CD4-positive, alpha-beta T cell treated with Interferon gamma for 1 hour (primary cell): ENCODE measurements at regions not wholly inside any gene's neighbourhood (a gene's known extent, or its start where the extent isn't known, plus 50 kb on each side); places are given as distances from the start of the nearest gene placed in this dataset.
"Not testable (repeated sequence)": the region's sequence is repeated elsewhere in the genome, so short reads cannot be mapped to it uniquely, and the experiment has no call there.

Experiments
- DNase-seq: peaks from one replicate; pipeline ENCODE4 v3.0.0-alpha.2; 2020

DNA sequence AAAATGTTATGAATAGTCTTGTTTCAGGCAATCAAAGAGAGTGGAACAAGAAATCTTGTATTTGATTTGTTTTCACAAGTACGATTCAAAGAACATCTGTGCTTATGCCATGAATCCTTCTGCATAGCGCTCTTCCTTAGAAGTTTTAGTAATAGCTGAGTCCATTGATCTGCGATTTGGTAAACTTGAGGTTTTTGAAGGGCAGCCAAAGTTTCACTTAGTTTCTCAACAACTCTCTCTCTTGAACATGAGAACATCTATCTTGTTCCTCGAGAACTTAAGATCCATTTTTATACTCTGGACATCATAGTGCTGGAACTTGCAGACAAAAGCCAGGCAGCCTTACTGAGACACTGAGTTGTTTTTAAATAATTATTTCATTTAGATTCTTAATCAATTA is 96.2 kb upstream of the USP15 start:
- DNase-seq, result no peak

DNA sequence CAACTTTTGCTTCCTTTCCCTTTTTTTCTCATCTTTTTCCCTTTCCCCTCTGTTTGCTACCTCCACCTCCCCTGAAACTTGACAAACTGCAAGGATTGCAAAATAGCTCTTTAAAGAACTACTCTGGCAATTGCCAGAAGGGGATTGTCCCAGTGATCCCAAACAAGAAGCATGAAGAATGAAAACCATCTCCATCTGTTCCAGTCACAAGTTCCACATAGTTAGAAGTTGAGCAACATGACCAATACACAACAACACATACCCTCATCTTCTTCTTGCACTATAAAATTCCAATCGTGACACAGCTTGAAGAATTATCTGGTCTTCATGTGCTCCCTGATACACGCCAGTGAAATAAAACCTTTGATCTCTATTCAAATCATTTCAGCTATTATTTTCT is 93.7 kb upstream of the USP15 start:
- DNase-seq, result no peak

DNA sequence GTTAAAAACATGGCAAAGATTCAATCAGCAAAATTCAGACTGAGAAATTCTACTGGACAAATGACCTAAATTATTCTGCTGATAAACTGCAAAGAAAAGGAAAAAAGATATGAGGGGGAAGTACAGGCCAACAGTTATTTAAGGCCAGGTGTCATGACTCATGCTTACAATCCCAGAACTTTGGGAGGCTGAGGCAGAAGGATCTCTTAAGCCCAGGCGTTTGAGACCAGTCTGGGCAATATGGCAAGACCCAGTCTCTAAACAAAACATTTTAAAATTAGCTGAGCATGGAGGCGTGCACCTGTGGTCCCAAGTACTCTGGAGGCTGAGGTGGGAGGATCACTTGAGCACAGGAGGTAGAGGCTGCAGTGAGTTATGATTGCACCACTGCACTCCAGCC is 91.8 kb upstream of the USP15 start:
- DNase-seq, result no peak

DNA sequence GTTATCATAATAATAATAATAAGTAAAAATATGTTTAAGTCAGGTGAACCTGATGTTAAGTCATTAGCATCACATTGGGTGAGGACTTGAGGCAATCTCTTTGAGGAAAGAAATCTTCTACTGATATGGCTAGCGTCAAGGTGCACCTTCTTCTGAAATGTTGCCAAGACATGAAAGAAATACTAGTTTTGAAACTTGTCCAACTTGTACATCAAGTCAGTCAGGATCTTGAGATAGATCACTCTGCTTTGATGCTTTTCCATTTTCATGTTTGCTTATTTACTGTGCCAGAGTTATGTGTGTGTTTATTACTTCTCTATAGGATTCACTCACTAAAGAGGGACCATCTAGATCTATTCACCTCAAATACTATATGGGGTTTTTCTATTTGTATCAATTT is 90.0 kb upstream of the USP15 start:
- DNase-seq, result no peak

DNA sequence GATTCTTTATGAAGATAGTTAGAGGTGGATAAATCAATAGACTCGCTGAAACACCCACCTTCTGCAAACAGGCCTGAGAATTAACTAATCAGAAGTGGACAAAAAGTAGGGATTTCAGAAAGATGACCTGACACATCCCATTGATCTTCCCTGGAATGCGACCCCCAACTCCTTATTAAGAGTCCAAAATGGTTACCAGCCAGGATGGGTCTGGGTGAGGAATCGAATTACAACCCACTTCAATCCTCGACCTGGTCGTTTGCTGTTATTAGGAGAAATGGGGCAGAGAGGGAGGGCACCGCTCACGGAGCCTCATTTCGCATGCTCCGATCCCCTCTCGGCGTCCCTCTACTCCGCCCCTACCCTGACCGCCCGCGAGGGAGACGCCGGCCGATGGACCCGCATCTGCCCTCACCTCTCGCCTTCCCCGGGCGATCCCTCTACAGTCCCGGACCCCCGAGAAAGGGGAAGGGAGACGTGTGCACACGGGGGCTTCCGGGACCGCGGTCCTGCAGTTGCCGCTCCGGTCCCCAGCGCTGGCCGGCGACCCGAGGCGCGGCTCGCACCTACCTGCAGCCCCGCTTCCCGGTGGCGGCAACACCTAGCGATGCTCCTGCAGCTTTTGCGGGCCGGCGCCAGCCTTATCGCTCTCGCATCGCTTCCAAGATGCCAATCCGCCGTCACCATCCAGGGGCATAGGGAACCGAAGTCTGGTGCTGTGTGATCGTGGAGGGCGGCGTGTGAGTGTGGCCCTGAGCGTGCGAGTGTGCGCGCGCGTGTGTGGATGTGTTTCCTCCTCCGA is 69.3 kb upstream of the USP15 start:
- DNase-seq, result no peak

DNA sequence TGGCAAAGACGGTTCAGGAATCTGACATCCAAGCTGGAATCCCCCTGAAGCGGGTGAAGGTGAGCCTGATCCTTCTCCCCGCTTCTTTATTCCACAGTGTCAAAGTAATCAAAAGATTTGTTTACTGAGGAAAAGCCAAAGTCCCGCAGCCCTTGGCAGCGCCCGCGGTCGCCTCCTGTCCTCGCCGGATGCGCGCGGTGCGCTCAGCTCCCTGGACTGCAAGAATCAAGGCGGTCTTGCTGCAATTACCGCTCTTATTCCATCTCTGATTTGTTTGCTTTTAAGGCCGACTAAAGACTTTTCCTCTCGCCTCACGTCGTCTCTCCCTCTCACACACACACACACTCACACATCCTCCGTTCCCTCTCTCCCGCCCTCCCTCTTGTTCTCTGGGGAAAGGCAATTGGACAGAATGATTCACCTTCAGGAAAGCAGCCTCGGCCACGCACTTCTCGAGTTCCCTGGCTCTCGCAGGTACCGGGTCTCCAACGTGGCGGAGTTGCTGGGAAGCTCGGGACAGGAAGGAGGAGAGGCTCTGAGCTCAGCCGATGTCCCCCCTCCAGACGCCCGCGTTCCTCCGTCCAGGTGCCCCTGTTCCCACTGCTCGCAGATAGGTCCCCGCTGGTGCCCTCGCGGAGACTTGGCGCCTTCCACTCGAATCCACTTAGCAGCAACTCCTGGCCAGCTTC is 68.6 kb upstream of the USP15 start:
- no peak for DNase-seq

DNA sequence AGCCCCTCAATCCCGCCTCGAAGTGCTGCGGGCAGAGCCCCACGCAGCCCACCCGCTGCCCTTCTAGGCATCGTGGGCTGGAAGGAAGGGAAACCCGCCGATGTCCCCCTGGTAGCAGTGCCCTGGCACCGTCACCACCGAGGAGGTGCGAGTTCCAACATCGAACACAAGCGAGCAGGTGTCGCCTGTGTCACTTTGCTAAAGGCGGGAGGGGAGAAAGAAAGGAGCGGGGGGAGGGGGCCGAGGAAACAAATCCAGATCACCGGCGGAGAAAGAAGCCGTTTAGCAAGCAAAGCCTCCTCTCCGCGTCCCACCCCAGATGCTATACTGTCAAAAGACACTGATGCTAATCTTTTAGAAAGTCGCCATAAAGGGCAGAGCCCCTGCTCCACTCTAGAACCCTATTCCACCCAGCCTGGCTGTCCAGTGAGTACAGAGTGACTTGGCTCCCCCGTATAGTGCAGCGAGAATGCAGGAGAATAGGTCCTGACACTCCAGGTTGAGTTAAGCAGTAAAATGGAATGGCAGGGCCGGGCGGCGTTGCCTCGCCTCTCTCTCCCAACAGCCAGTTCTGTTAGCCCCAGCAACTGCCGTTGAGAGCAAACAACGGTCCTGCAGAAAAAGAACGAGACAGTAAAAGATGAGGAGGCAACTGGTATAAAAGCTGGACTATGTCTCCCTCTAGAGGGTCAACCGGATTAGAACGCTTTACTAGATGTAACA is 67.9 kb upstream of the USP15 start:
- peak; percentile 33 for DNase-seq

DNA sequence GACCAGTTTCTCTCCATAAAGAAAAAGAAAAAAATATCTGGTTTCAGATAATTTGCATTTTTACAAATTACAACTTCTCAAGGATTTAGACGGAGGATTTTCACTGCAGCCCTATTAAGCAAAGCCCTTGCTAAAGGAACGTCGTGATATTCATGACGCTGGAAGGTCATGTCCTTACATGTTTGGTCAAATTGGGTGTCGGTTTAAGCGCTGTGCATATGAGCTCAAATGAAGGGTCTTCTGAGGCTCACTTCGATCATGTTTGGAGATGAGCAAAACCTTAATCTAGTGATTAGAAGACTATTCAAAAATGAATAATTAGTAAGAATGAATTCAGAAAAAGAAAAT is 67.3 kb upstream of the USP15 start:
- DNase-seq, result no peak

DNA sequence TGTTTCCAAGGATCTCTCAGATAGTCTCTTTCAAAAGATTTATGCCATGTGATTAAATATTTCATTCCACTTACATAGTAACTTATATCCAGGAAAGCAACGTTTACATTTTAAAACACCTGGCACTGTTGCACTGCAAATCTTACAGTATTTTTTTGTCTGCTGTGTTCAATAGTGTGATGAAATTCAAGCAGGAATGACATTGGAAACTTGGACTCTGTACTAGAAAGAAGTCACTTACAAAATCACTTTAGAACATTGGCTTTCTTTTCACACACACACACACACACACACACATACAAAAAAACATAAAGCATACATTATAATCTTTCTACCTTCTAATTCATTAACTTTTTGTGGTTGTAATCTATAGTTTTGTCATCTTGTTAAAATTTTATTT is 66.2 kb upstream of the USP15 start:
- no peak for DNase-seq

DNA sequence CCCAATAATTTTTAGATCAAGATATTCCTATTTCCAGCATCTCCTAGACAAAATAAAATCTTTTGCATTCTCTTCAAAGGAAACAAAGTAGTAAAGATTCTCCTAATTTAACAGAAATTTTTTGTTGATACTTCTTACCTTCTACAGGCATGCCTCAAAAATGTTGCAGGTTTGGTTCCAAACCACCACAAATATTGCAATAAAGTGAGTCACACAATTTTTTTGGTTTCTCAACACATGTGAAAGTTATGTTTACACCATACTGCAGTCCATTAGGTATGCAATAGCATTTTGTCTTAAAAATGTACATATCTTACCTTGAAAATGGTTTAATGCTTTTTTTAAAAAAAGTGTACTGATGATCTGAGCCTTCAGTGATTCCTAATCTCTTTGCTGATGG is 65.6 kb upstream of the USP15 start:
- no peak for DNase-seq

DNA sequence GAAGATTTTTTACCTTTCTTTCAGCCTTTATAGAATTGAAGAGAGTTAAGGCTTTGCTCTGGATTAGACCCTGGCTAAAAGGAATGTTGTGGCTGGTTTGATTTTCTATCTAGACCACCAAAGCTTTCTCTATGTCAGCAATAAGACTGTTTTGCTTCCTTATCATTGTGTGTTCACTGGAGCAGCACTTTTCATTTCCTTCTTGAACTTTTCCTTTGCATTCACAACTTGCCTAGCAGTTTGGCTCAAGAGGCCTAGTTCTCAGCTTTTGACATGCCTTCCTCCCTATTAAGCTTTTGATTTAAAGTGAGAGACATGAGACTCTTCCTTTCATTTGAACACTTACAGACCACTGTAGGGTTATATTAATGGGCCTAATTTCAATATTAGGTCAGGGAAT is 64.1 kb upstream of the USP15 start:
- DNase-seq, result no peak

DNA sequence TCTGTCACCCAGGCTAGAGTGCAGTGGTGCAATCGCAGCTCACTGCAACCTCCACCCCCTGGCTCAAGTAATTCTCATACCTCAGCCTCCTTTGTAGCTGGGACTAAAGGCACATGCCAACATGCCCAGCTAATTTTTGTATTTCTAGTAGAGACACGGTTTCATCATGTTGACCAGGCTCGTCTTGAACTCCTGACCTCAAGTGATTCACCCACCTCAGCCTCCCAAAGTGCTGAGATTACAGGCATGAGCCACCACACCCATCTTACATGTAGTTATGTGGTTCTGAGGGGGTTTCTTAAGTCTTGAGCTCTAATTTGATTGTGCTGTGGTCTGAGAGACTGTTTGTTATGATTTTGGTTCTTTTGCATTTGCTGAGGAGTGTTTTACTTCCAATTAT is 57.3 kb upstream of the USP15 start:
- not testable (repeated sequence) for DNase-seq

DNA sequence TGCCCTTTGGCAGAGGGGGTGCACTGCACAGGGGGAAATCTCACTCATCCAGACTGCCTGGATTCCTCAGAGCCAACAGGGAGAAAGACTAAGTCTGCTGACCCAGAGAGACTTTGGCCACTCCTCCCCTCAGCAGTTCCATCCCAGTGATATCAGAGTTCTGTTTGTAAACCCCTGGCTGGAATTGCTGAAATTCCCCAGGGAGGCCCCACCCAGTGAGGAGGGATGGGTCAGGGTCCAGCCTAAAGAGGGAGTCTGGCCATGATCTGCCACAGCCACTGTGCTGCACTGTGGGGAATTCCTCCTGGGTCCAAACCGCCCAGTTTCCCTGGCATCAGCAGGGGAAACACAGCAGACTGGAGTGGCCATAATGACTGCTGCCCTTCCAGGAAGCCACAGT is 54.9 kb upstream of the USP15 start:
- no peak for DNase-seq

DNA sequence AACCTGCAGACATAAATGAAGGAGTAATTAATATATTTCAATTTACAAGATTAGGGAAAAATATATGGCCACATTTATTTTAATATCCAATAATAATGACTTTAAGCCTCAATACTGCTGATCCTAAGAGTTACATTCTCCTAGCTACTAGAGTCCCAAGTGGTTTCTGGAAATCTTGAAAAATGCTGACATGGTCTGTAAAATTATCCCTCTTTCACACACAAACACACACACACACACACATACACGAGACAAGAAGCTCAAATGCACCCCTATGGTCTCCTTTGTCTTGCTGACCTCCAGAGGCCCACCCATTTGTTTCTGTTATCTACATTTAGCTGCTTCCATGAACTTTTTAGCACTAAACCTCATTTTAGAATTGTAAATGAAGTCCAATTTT is 53.0 kb upstream of the USP15 start:
- no peak for DNase-seq
